ENCODE measurements at regions not wholly inside any gene's neighbourhood (a gene's known extent, or its start where the extent isn't known, plus 50 kb on each side); places are given as distances from the start of the nearest gene placed in this dataset.

- TF ChIP-seq EZH2phosphoT487 (IDR thresholded peaks at IDR 0.05; ENCODE audit: insufficient read depth, low read depth) (no peak), EZH2 (IDR thresholded peaks at IDR 0.05; ENCODE audit: insufficient read depth, poor library complexity, severe bottlenecking) (no peak)
Observed at GRCh38 chr6:122035173-122035572, 364.3 kb upstream of the HSF2 start.
